GM21723 (cell line): ENCODE measurements at regions not wholly inside any gene's neighbourhood (a gene's known extent, or its start where the extent isn't known, plus 50 kb on each side); places are given as distances from the start of the nearest gene placed in this dataset.
"Not testable (repeated sequence)": the region's sequence is repeated elsewhere in the genome, so short reads cannot be mapped to it uniquely, and the experiment has no call there.

Experiments used
- ATAC-seq: cut with Tn5 transposase; IDR thresholded peaks from one replicate; pipeline ENCODE4 v1.9.1; 2021; ENCODE audit warnings: mild to moderate bottlenecking, moderate library complexity; ENCODE audit not compliant: unreplicated experiment

DNA sequence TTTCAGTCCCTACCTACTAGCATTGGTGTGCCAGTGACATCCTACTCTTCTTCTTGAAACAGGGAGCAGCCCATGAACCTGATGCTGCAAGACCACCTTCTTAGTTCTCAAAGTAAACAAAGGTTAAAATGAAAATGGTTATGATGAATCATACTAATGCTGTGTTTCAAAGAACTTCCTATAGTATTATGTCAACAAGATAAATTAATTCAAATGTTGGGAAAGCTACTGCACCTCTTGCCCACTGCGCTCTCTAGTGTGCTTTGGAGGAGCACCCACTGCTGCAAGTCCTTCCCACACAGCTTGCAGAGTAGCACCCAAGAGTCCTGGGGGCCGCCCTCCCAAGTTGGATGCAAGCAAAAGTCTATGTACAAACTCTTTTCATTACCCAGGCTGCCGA is 81.1 kb downstream of the CD200R1L start:
- ATAC-seq: no peak

- no peak for ATAC-seq
Observed at GRCh38 chr3:112763258-112763657, 83.4 kb downstream of the CD200R1L start.

DNA sequence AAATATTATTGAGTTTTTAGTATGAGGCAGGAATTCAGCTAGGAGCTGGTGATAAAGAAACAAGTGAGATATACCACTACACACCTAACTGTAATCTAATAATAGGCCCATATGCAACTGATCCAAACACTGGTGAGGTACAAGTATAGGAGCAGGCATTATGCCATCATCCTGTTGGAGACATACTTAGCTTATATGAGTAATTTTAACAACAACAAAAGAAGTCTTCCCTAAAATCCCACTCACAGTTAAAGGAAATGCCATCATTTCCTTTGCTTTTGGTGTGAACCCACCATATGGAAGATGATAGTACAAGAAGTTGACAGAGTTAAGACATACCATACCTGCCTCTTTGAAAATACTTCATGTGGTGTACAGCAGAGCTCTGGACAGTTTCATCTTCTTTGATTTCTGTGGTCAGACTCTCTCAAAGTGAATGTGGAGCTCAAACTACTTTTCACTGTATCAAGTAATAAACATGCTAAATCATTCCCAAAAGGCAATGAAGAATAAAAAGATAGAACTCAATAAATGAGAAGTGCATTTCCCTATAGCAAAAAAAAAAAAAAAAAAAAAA is 85.5 kb downstream of the CD200R1L start:
- ATAC-seq: no peak

DNA sequence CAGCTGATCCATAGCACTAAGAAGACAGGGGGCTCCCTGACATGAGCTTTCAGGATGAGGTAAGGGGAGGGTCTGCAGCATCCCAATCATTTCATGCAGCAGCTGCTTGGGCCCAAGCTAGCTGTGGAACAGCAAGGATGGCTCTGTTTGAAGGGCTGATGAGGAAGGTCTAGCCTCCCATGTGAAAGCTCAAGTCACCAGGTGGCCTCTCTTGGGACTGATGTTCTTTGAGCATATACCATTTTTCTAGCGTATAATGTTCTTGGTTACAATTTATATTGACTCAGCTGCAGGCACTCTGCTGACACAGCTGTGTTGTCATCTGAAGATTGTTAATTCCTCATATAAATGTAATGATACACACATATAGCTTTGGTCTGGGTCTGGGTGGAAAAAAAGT is 87.0 kb downstream of the CD200R1L start:
- ATAC-seq: no peak

- ATAC-seq: no peak
Observed at GRCh38 chr3:112759210-112759609, 87.5 kb downstream of the CD200R1L start.

- ATAC-seq: no peak
Observed at GRCh38 chr3:112757197-112757596, 89.5 kb downstream of the CD200R1L start.

DNA sequence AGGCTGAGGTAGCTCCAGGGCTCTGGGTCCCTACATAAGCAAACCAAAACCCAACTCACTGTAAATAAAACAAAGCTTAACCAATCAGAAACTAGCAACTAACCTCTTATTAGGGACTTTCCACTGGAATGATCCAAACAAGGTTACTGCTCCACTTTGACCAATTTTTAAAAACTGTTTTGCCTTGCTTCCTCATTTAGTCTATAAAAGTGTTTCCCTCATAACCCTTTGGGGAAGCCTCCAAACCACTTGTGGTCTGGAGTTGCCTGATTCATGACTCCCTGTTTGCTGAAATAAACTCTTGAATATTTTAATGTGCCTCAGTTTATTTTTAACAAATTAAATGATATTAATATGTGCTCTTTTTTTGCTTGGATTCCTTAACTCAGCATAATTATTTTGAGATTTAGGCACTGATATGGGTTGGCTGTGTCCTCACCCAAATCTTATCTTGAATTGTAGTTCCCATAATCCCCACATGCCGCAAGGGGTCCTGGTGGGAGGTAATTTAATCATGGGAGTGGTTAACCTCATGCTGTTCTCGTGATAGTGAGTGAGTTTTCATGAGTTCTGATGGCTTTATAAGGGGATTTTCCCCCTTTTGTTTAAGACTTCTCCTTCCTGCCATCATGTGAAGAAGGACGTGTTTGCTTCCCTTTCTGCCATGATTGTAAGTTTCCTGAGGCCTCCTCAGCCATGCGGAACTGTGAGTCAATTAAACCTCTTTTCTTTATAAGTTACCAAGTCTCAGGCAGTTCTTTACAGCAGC is 90.6 kb downstream of the CD200R1L start:
- ATAC-seq: no peak

DNA sequence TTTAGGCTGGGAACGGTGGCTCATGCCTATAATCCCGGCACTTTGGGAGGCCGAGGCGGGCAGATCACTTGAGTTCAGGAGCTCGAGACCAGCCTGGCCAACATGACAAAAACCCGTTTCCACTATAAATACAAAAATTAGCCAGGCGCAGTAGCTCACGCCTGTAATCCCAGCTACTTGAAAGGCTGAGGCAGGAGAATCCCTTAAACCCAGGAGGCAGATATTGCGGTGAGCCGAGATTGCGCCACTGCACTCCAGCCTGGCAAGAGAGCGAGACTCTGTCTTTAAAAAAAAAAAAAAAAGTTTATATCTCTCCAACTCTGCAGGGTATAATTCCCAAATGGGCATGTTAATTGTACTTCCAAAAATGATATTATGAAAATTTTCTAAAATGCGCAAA is 91.6 kb downstream of the CD200R1L start:
- ATAC-seq: not testable (repeated sequence)

- no peak for ATAC-seq
Observed at GRCh38 chr3:112751564-112752512, 94.8 kb downstream of the CD200R1L start.

GRCh38 chr3:112751061-112751460 is 95.6 kb downstream of the CD200R1L start:
- ATAC-seq: no peak

DNA sequence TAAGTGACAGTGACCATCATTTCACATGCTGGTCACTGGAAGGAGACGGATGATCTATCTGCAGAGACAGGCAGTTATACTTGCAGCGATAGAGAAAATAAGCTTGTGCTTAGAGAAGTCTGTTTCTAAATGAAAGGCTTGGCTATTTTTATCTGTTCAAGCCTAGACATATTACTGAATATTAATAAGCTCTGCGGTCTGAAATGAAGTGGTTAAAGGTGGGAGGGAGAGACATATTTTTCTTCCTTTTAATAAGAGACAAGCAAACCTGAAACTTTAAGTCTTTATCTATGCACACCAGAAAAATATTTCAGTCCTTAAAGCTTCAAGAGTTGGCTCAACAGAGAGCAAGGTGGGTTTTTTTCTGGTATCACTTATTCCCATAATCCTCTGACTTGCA is 99.0 kb downstream of the CD200R1L start:
- ATAC-seq: no peak

GRCh38 chr3:112746675-112747280 is 99.9 kb downstream of the CD200R1L start:
- ATAC-seq: no peak

- ATAC-seq: no peak
Observed at GRCh38 chr3:112745567-112746248, 101.0 kb downstream of the CD200R1L start.

DNA sequence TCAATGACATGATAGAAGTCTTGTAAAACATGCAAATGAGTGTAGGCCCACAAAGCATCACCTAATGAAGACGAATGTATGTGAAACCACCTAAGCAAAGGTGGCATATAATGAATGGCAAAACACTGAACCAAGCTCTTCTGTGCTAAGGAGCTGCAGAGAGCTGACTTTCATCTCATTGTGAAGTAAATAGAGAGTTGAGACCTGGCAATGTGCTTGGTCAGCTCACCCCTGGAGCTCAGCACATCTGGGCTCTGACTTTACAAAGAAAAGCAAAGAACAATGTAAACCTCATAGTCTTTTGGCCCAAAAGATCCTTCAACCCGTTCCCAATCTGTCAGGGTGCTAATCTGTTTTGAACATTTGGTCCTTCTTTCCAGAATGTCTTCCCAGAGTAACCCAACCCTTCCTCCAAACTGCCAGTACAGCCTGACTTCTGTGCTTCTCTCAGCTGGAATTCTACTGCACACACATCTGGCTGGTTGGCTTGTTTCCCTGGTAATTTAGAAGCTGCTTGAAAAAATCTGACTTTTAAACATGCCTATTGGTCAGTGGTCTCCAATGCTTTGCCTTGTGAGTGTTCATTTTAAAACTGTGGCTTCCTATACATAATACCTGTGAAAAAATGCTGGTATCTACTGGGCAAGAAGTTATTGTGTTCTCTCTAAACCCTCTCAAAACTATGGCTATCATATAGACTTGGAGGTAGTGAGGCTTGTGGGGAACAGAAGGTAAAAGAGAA is 101.7 kb downstream of the CD200R1L start:
- no peak for ATAC-seq

GRCh38 chr3:112744106-112744505 is 102.6 kb downstream of the CD200R1L start:
- ATAC-seq: no peak

GRCh38 chr3:112742934-112743333 is 102.0 kb upstream of the CCDC80 start:
- ATAC-seq: no peak

- no peak for ATAC-seq
Observed at GRCh38 chr3:112741983-112742382, 101.0 kb upstream of the CCDC80 start.

DNA sequence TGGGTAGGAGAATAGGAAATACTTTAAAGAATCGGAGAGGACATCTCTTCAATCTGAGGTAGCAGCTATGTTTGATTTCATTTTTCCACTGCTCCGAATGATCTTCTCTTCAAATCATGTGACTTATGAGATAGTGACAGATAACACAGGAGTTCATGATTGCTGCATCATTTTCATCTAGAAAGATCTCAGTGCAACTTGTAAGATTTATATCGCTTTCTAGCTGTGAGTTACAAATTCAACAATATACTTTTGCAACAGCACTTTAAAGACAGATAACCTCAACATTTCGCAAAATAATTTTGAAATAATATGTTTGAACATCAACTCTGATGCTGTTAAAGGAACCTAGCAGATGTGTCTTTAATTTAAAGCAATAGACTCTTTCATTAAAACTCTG is 99.9 kb upstream of the CCDC80 start:
- no peak for ATAC-seq

GRCh38 chr3:112739252-112739965 is 98.5 kb upstream of the CCDC80 start:
- no peak for ATAC-seq
